Right forelimb (tissue), 1 donor: ENCODE measurements at regions not wholly inside any gene's neighbourhood (a gene's known extent, or its start where the extent isn't known, plus 50 kb on each side); places are given as distances from the start of the nearest gene placed in this dataset.

ENCODE experiments used
- DNase-seq: peaks from one replicate; pipeline ENCODE4 v3.0.0-alpha.2; 2018

DNA sequence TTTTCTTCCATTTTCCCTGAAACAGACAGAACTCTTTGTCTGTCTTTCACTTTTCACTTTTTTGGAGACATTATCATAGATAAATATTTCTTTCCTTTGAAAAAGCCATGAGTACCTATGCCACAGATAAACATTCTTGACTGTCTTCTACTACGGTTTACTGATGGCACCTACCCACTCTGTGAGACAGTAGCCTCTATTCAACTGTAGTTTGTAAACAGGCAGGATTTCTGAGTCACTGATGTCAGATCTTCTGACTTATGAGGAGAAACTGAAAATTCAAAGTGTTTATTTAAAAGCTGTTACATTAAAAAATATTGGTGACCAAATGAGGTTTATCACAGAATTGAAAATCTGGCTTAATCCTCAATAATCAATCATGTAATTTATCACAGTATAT lies 658.4 kb downstream of the TOX3 start:
- no peak for DNase-seq

DNA sequence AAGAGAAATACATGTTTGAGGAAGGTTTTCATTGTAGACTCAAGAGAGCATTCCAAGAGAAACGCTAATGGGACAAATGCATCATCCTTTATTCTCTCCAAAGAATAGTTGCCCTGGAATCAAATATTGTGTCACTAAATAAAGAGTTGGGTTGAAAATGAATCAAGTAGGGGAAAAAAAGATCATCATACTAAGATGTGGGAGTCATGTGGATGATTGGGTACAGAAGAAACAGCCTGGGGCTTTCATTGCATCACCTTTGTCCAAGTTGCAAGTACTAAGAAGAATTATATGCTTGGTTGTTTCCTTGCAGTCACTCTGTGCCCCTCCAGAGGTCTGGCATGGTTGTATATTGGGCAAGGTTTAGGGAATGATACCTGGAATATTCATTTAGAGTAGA lies 658.9 kb downstream of the TOX3 start:
- DNase-seq: no peak

DNA sequence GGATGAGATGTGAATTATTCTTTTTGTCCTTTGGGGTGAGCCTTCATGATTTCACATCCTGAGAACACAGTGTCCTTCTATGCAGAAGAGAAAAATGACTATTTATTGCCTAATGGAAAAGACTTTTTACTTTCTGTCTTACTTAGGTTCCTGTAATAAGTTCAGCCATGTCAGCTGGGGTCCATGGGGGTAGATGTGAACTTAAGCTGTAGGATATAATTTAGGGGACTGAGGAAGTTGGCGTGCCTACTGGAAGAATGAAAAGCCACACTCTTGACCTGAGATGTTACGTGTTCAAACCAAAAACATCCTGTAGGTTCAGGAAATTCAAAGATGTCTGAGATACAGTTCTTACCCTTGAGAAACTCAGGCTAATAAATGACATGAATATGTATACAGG lies 660.5 kb downstream of the TOX3 start:
- no peak for DNase-seq

DNA sequence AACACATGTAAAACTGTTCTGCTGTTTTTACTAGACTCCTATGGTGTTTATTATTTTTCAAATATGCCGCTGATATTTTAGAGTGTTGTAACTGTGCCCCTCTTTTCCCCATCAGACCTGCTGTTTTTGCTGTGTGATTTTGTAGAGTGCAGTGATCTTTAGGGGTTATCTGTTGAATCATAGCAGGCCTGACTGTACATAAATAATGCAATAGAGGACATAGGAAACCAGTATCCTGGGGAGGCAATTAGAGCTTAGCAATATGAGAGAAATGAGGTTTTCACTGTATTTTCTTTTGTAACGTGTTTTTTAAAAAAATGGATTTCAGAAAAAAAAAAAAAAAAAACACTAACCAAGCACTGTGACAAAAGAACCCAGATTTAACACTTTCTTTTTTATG lies 662.2 kb downstream of the TOX3 start:
- no peak for DNase-seq

DNA sequence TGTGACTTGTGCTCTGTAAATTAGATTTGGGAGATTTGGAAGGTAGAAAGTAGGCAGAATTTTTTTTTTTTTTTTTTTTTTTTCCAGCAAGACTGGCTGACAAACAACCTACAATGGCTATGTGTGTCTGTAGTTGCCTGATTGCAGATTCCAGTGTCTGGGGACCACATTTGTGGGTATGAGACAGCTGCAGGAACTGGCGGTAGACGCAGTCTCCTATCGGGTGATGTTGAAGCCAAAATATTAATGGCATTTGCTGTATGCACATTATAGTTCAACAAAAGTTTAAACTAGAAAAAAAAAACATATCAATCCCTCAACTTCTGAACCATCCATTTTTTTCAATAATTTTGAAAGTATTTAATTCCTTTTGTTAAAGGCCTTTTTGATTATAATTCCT lies 665.2 kb downstream of the TOX3 start:
- DNase-seq: no peak

DNA sequence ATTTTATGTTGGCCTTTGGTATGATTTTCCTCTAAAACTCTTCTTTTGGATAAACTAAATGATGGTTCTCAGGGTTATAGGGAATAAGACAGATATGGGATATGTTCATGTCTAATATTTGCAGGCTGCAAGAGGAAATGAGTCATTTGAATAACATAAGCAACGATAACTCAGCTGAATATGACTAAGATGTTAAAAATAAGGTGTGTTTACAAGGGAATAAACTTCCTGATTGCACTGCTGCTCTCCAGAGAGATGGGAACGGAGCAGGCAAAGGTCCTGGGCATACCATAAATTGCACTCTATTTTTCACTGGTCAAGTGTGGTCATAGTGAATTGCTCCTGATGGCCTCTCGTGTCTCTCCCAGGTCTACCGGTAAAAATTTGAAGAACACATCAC lies 666.2 kb downstream of the TOX3 start:
- DNase-seq: no peak

DNA sequence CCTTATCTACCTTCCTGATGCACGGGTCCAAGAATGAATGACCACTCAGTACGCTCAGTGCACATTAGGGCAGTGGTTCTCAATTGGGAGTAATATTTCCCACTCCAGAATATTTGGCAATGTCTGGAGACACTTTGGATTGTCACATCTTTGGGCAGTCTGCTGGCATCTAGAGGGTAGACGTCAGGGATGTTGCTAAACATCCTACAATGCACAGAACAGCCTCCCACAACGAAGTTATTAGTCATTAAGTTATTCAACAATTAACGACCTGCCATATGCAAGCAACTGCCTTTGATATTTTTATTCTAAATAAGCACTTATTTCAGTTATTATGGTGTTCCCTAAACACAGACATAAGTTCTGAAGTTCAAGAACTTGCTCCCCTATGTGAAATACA lies 669.3 kb downstream of the TOX3 start:
- no peak for DNase-seq

DNA sequence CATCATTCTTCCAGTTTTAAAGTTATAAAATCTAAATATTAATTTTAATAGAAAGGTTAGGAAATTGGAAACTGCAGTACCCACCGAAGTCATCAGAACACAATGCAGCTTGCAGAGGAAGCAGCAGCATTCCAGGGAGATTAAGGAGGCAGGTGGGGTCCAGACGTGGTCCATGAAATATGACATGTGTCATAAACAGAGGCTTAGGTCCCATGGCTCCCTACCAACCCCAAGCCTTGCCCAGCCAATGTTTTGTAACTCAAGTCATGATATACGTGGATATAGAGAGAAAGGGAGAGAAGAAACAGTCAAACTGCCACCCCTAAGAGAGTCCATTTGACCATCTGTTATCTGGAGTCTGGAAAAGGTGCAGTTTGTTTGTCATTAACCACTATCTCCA lies 670.0 kb downstream of the TOX3 start:
- no peak for DNase-seq

DNA sequence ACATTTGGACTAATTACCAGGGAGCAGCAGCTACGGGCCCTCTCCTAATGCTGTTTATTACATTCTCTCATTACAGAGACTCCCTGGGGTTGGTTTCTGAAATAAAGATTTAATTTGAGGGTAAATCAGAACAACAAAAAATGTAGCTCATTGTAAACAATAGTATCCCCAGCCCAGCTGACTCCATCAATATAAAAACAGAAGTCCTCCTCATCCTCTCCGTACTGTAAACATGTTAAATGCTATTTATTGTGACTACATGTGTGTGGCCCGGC lies 670.4 kb downstream of the TOX3 start:
- no peak for DNase-seq

DNA sequence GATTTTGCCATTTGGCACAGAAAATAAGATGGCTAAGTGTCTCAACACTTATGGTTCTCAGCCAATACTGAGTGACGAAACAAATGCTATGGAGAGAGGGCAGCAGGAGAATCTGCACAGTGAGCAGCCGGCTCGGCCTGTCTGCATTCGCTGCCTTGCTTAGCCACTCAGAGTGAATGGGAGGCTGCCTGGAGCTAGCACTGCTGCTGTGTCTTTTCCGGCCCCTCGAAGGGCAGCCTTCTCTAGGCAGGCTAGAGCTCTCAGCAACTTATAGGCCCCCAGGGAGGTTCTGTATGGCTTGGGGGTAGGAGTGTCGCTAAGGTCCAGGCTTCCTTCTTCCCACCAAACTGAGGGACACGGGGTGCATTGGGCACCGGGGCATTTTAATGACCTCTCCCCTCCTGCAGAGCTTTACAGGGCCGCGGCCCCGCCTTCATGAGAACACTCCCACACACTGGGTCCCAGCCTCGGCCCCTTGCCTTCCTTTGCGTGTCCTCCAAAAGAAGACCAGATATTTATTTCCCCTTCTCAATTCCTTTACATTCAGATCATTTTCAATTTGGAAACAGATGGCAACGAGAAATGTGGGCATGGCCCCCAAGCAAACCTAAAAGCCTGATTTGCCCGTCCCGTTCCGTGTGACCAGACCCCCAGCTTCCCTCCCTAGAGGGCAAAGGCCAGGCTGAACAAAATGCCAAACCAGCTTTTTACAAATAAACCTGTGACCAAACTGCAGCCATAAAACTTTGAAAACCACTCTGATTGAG lies 670.9 kb downstream of the TOX3 start:
- no peak for DNase-seq

DNA sequence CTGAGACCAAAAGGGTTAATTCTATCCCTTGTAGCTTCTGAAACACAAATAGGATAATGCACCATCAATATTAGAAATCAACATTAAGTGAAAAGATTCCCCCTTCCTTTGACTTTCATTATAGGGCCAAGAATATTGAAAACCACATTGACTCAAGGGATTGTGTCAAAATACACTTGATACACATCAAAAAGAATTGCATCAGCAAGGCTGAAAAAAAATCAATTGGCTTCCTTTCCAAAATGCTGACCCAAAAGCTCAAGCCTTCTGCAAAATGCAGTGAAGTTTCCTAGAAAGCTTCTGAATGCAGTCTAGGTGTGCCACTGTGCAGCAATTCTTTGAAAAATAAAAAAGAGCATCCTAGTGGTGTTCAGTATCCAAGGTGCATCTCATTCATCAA lies 674.4 kb downstream of the TOX3 start:
- no peak for DNase-seq

DNA sequence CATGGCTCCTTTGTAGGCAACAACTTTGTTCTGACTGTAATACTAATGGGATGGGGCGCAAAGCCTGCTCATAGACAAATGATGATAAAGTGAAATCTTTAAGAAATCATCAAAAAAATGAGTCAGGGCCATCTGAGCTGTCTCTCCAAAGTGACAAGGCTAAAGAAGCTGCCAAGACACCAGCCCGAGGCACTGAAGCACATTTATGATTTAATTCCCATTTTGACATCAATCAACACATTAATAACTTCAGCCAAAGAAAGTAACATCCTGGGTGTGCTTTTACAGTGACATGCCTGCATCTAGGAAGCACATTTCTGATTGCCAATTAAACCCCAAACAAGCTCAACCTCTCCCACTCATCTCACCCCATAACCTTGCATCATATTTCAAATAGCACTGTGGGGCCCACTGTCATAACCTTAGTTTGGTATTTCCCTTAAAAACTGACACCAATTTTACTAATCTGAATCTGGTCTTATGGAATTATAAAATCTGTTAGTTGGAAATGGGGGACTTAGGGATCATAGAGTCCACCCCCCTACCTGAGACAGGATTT lies 676.6 kb downstream of the TOX3 start:
- DNase-seq: no peak

DNA sequence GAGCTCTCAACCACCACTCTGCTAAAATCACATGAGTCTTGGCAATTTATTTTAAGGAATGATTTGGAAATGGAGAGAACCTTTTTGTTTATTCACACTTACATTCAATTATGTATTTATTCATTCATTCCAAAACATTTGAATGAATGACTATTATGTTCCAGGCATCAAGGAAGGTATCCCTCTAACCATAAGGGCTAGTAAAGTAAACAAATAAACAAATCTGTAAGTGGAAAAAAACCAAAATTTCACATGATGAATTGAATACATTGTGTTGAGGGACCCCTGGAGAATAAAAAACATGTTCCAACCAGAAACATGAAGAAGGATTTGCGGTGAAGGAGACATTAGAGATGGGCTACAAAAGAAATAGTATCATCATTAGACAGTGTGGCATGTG lies 677.8 kb downstream of the TOX3 start:
- DNase-seq: no peak

DNA sequence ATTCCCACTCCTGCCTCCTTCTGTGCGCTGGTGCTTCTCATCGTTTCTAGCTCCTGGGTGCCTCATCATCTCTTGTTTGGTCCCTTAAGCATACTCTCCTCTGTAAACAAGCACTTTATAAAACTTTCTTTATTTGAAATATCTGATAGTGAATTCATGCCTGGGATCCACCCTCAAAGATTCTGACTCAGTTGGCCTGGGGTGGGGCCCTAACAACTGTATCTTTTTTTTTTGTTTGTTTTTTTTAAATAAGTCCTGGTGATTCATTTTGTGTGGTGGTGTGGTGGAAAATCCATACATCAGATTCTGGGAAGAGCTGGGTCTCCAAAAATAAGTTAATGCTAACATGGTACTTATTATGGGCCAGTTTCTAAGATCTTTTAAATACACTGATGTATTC lies 678.3 kb downstream of the TOX3 start:
- DNase-seq: no peak

DNA sequence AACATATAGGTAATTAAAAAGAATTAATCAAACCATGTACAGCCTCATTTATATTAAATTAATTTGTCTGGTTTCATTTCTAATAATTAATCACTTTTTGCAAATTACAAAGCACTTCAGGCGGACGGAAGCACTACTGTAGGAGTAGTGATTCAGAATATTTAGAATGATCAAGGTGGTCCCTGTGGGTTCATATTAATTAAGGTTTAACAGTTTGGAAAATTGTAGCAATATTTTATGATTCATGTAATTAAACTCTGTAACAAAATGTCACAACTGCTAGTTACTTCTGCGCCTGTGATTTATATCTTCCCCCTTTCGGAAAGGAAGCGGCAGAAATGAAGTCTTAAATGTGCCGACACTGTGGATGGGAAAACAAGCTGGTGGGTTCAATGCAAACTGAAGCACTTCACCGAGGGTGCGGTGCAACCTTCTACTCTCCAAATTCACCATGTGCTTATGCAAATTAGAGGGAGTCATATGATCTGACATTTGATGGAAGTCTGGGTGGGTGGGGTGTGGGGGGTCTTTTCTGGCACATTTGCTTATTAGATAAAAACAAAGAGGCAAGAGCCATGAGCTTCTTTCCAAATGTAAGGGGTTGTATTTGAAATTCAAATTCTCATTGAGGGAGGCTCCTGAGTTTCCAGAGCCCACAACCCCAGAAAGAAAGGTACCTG lies 679.4 kb downstream of the TOX3 start:
- no peak for DNase-seq

DNA sequence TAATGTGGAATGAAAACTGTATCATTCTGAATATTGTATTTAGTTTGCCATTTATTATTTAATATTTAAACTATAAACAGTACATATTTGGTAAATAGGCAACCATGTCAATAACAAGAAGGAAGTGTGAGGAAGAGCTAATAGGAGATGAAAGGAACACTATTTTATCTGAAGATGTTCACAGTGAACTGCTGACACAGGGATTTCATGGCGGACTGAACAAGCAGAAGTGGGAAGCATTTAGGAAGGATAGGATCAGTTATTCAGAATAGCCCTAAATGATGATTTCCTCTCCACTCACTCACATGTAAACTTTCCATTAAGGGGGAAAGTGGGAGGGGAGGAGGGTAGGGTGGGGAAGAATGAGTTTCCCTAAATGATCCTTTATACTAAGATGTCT lies 682.4 kb downstream of the TOX3 start:
- DNase-seq: no peak

DNA sequence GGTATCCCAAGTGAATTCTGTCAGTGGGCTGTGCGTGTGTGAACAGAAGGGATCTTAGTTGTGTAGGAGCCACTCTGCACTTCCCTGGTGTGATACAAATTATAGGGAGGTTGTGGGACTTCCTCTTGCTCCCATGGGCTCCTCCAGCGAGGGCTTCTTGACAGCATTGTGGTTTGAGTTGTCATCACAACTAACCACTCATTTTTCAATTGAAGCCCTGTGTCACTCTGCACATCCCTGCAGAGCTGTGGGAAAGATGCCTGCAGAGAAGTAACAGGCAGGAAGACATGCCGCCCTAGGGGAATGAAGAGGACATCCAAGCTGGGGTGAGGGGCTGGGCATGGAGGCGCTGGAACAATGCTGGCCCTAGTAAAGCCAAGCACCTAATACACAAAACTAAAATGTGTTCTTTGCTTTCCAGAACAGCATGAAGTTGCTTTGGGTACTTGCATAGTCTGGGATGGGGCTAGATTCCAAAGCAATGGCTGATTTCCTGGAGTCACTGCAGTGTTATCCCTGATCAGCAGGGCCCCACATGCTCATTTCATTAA lies 692.5 kb downstream of the TOX3 start:
- no peak for DNase-seq

DNA sequence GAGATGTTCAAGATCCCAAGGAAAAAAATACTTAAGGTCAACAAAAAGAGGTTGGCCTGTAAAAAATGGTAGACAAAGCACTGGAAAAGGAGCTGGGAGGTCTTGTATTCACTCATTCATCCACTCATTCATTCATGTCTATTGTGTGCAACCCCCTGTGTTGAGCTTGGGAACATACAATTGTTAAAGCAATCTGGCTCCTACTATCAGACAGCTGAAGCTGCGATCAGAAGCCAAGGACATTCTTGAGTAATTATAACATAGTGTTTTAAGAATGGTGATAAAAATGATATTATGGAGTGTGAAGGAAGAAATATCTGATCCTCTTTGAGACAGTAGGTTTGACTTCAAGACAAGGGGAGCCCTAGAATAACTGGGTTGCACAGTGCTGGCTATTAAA lies 693.4 kb downstream of the TOX3 start:
- no peak for DNase-seq

DNA sequence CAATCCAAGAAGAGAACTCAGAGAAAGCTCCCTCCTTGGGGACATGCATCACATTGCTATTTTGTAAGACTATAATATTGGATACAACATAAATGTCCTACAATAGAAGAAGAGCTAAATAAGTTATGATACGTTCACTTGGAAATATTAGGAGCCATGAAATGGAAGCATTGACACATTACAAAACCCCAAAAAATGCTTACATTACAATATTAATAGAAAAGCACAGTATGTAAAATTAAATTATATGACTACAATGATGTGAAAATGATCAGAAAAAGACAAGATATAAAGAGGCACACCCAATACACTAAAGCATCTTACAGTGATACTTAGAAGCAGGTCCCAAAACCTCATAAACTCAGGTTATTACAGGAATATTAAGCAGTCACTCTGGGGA lies 694.1 kb downstream of the TOX3 start:
- DNase-seq: no peak

DNA sequence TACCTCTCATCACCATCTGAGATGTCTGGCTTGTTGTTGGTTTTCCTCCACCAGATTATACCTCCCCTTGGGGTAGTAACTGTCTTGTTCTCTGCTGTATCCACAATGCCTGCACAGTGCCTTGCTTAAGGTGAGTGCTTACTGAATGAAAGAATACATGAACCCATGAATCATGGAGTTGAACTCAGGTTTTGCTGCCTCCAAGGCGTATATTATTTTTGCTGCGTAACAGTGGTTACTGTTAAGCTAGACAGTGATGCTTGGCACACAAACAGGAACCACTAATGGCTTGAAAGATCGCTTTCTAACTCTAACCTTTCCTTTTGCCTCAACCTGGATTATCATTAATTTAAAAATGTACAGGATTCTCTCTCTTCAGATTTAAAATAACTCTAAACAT lies 695.8 kb downstream of the TOX3 start:
- DNase-seq: no peak

DNA sequence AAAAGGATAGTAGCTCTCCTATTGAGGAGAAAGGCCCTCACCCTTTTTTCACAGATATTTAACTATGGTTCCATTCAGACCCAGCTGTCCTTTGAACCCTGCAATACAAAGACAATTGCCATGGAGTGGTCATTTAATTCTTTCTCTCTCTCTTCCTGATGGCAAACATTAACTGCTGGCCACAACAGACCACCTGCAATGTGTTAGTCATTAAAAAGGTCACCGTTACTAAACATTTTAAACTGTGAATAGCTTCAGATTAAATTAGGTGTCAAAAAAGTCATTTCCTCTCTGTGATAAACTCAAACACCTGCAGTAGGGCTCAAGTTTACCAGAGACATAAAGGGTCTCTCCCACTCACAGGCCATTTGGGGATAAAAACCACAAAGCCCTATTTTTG lies 697.2 kb downstream of the TOX3 start:
- no peak for DNase-seq

DNA sequence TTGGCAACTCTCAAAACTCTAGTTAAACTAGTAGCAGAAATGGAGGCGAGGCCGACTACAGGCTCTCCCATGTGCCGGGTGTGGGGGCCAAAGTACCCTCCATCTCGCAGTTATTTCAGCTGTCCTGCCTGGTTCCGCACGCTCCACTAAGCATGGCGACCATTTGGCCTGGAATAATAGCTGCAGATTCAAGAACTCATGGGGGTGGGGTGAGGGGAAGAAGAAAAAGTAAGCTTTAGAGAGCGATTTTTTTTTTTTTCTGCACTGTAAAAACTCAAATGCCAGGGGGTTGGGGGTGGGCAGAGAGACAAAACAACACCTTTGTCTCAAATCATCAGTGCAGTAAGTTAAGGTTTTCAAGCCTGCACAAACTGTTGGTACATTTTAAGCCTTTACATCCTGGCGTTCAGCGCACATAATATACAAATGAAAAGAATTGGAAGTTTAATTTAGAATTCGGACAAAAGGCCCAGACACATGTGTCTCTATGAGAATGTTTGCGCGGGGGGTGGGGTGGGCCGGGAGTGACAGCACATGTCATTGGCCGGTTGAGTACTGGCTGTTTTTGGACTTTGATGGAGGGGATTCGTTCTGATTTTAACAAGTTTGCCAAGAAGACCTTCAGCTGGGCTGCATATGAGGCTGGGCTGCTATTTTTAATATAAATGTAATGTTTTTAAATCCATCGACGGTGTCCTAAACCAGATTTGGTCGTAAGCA lies 694.7 kb upstream of the SALL1 start:
- DNase-seq: no peak

DNA sequence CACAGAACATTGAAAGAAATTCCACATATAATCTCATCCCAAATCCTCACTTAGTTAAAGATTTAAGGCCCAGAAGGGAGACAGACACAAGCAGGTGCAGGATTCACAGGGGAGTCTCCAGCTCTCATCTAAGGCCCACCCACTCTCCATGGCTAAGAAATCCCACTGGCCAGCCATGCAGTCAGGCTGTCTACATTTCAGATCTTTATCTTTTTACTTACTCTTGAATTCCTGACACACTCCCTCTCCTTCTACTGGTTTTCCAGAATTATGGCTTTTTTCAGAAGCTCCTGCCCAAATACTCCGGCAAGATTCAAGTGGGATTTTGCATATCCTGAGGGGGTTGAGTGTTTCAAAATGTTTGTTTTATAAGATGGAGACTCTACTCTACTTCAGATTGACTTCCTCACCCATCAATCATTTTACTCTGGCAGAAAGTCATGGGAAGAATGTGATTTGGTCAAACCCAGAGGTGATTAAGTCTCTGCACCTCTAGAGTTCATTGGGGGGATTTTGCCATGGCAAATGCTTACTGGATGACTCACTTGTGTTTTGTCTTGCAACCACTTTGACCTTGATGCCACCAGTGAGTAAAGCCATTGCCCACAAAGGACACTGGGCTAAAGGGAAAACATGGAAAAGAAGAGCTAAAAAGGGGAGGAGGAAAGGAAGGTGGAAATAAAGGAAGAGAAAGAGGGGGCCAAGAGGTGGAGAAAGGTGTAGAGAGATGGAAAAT lies 688.8 kb upstream of the SALL1 start:
- DNase-seq: no peak
